A673 (cell line): ENCODE measurements at regions not wholly inside any gene's neighbourhood (a gene's known extent, or its start where the extent isn't known, plus 50 kb on each side); places are given as distances from the start of the nearest gene placed in this dataset.

Source experiments
- EZH2 ChIP-seq: fragments of 200-600 bp; sonication (generic); IDR thresholded peaks from 2 replicates; pipeline ENCODE4 v1.6.1; 2017; ENCODE audit warnings: borderline replicate concordance, low read depth, mild to moderate bottlenecking, mixed read lengths, antibody characterized with exemption, low read length; ENCODE audit not compliant: poor library complexity, severe bottlenecking
- TF ChIP-seq, protein P1 (sequence below): fragments of 300-800, 200-600 bp; sonication (generic); conservative IDR thresholded peaks from 2 replicates; pipeline ENCODE4 v1.5.1; 2017; ENCODE audit warnings: low read depth, mild to moderate bottlenecking, antibody characterized with exemption, low read length, moderate library complexity, mixed read lengths

DNA sequence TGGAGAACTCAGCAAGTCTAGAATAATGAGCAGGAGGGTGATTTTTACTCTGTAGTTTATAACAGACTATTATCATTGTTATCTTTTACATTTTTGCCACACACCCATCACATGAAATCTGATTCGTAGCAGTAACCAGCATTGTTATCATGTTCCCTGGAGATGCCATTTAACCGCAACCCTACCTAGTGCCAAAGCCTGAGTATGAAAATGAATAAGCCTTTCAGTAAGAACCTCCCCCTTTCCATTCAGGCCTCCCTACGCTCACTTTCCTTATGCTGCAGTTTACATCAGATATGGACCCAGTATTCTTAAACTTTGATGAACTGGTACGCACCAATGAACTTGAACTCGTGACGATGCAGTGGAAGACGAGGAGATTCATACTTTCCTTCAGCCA is 158.7 kb upstream of the SPRED1 start:
- TF ChIP-seq, protein P1, sequence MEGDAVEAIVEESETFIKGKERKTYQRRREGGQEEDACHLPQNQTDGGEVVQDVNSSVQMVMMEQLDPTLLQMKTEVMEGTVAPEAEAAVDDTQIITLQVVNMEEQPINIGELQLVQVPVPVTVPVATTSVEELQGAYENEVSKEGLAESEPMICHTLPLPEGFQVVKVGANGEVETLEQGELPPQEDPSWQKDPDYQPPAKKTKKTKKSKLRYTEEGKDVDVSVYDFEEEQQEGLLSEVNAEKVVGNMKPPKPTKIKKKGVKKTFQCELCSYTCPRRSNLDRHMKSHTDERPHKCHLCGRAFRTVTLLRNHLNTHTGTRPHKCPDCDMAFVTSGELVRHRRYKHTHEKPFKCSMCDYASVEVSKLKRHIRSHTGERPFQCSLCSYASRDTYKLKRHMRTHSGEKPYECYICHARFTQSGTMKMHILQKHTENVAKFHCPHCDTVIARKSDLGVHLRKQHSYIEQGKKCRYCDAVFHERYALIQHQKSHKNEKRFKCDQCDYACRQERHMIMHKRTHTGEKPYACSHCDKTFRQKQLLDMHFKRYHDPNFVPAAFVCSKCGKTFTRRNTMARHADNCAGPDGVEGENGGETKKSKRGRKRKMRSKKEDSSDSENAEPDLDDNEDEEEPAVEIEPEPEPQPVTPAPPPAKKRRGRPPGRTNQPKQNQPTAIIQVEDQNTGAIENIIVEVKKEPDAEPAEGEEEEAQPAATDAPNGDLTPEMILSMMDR, result no peak
- TF ChIP-seq EZH2, result no peak
